ENCODE measurements at regions not wholly inside any gene's neighbourhood (a gene's known extent, or its start where the extent isn't known, plus 50 kb on each side); places are given as distances from the start of the nearest gene placed in this dataset.
"Not testable (repeated sequence)": the region's sequence is repeated elsewhere in the genome, so short reads cannot be mapped to it uniquely, and the experiment has no call there.

GRCh38 chr4:10831727-10832408 lies 147.3 kb upstream of the CLNK start:
- Mint-ChIP-seq H3K4me1 (no peaks in the 10 kb centered on the region), H3K9me3 (no peaks in the 10 kb centered on the region), H3K27ac (no peak overlapping the region), H3K27me3 (no peaks in the 10 kb centered on the region), H3K4me3 (no peak overlapping the region), H3K36me3 (no peaks in the 10 kb centered on the region)
- no peak for DNase-seq

- not testable (repeated sequence) for H3K36me3 Mint-ChIP-seq, DNase-seq, H3K27ac Mint-ChIP-seq, H3K4me1 Mint-ChIP-seq, H3K27me3 Mint-ChIP-seq, H3K9me3 Mint-ChIP-seq, H3K4me3 Mint-ChIP-seq
These were observed 144.5 kb upstream of the CLNK start for GRCh38 chr4:10828918-10829538.

- no peak for DNase-seq
- no peaks in the 10 kb centered on the region for H3K9me3 Mint-ChIP-seq
- no peaks in the 10 kb centered on the region for H3K36me3 Mint-ChIP-seq
- no peaks in the 10 kb centered on the region for H3K4me1 Mint-ChIP-seq
- no peak overlapping the region for H3K27ac Mint-ChIP-seq
- H3K27me3 Mint-ChIP-seq, result no peaks in the 10 kb centered on the region
- no peak overlapping the region for H3K4me3 Mint-ChIP-seq
These were observed 137.3 kb upstream of the CLNK start for GRCh38 chr4:10821826-10822225.

GRCh38 chr4:10816571-10816970 lies 132.0 kb upstream of the CLNK start:
- Mint-ChIP-seq H3K4me1 (no peaks in the 10 kb centered on the region), H3K27ac (no peak overlapping the region), H3K4me3 (no peak overlapping the region), H3K27me3 (no peaks in the 10 kb centered on the region), H3K36me3 (no peaks in the 10 kb centered on the region), H3K9me3 (peaks cover 2% of the 10 kb centered on the region)
- DNase-seq, result no peak

GRCh38 chr4:10811991-10812390 lies 127.4 kb upstream of the CLNK start:
- peaks cover 2% of the 10 kb centered on the region for H3K36me3 Mint-ChIP-seq
- H3K27me3 Mint-ChIP-seq, result no peaks in the 10 kb centered on the region
- no peak for DNase-seq
- H3K9me3 Mint-ChIP-seq, result peaks cover 3% of the 10 kb centered on the region
- no peak overlapping the region for H3K27ac Mint-ChIP-seq
- no peak overlapping the region for H3K4me3 Mint-ChIP-seq
- no peaks in the 10 kb centered on the region for H3K4me1 Mint-ChIP-seq

GRCh38 chr4:10810411-10810810 lies 125.8 kb upstream of the CLNK start:
- no peak overlapping the region for H3K27ac Mint-ChIP-seq
- peaks cover 2% of the 10 kb centered on the region for H3K36me3 Mint-ChIP-seq
- H3K9me3 Mint-ChIP-seq, result peaks cover 10% of the 10 kb centered on the region
- no peak for DNase-seq
- H3K4me1 Mint-ChIP-seq, result peaks cover 4% of the 10 kb centered on the region
- no peak overlapping the region for H3K4me3 Mint-ChIP-seq
- H3K27me3 Mint-ChIP-seq, result peaks cover 6% of the 10 kb centered on the region

- Mint-ChIP-seq H3K9me3 (peaks cover 11% of the 10 kb centered on the region), H3K27me3 (peaks cover 7% of the 10 kb centered on the region), H3K36me3 (peaks cover 2% of the 10 kb centered on the region), H3K4me3 (no peak overlapping the region), H3K4me1 (peaks cover 4% of the 10 kb centered on the region), H3K27ac (no peak overlapping the region)
- DNase-seq, result no peak
These were observed 125.3 kb upstream of the CLNK start for GRCh38 chr4:10809905-10810304.

GRCh38 chr4:10808591-10808990 lies 124.0 kb upstream of the CLNK start:
- no peak for DNase-seq
- Mint-ChIP-seq H3K9me3 (peaks cover 9% of the 10 kb centered on the region), H3K27ac (no peak overlapping the region), H3K4me3 (no peak overlapping the region), H3K36me3 (peaks cover 2% of the 10 kb centered on the region), H3K27me3 (peaks cover 7% of the 10 kb centered on the region), H3K4me1 (peaks cover 4% of the 10 kb centered on the region)

GRCh38 chr4:10806953-10807645 lies 122.5 kb upstream of the CLNK start:
- Mint-ChIP-seq H3K27me3 (peaks cover 7% of the 10 kb centered on the region), H3K27ac (no peak overlapping the region), H3K36me3 (peaks cover 2% of the 10 kb centered on the region), H3K4me1 (peaks cover 4% of the 10 kb centered on the region), H3K9me3 (peaks cover 9% of the 10 kb centered on the region), H3K4me3 (no peak overlapping the region)
- DNase-seq, result no peak

- Mint-ChIP-seq H3K27me3 (peaks cover 8% of the 10 kb centered on the region), H3K9me3 (peaks cover 9% of the 10 kb centered on the region), H3K4me1 (peaks cover 4% of the 10 kb centered on the region), H3K4me3 (no peak overlapping the region), H3K36me3 (peaks cover 2% of the 10 kb centered on the region), H3K27ac (no peak overlapping the region)
- no peak for DNase-seq
These were observed 119.3 kb upstream of the CLNK start for GRCh38 chr4:10803713-10804343.

GRCh38 chr4:10787365-10787764 lies 102.8 kb upstream of the CLNK start:
- no peak for DNase-seq
- Mint-ChIP-seq H3K4me1 (no peaks in the 10 kb centered on the region), H3K27ac (no peak overlapping the region), H3K36me3 (no peaks in the 10 kb centered on the region), H3K27me3 (peaks cover 4% of the 10 kb centered on the region), H3K9me3 (peaks cover 2% of the 10 kb centered on the region), H3K4me3 (no peak overlapping the region)

GRCh38 chr4:10784621-10785020 lies 100.1 kb upstream of the CLNK start:
- DNase-seq, result no peak

GRCh38 chr4:10783351-10783750 lies 98.8 kb upstream of the CLNK start:
- Mint-ChIP-seq H3K9me3 (peaks cover 7% of the 10 kb centered on the region), H3K36me3 (no peaks in the 10 kb centered on the region), H3K27ac (no peak overlapping the region), H3K4me3 (no peak overlapping the region), H3K4me1 (no peaks in the 10 kb centered on the region), H3K27me3 (peaks cover 9% of the 10 kb centered on the region)
- no peak for DNase-seq

More at GRCh38 chr4:10784621-10785020, 100.1 kb upstream of the CLNK start:
- H3K36me3 Mint-ChIP-seq, result no peaks in the 10 kb centered on the region
- peaks cover 9% of the 10 kb centered on the region for H3K27me3 Mint-ChIP-seq
- H3K27ac Mint-ChIP-seq, result no peak overlapping the region
- H3K4me1 Mint-ChIP-seq, result no peaks in the 10 kb centered on the region
- no peak overlapping the region for H3K4me3 Mint-ChIP-seq
- peaks cover 5% of the 10 kb centered on the region for H3K9me3 Mint-ChIP-seq

- Mint-ChIP-seq H3K36me3 (no peaks in the 10 kb centered on the region), H3K27me3 (peaks cover 5% of the 10 kb centered on the region), H3K4me3 (no peak overlapping the region), H3K9me3 (peaks cover 5% of the 10 kb centered on the region), H3K4me1 (no peaks in the 10 kb centered on the region), H3K27ac (no peak overlapping the region)
- DNase-seq, result no peak
These were observed 97.2 kb upstream of the CLNK start for GRCh38 chr4:10781805-10782204.

GRCh38 chr4:10780803-10781202 lies 96.2 kb upstream of the CLNK start:
- DNase-seq, H3K36me3 Mint-ChIP-seq, H3K4me3 Mint-ChIP-seq, H3K4me1 Mint-ChIP-seq, H3K27me3 Mint-ChIP-seq, H3K9me3 Mint-ChIP-seq, H3K27ac Mint-ChIP-seq: not testable (repeated sequence)
